PC-3 (cell line): ENCODE measurements at regions not wholly inside any gene's neighbourhood (a gene's known extent, or its start where the extent isn't known, plus 50 kb on each side); places are given as distances from the start of the nearest gene placed in this dataset.

Experiments
- EZH2phosphoT487 ChIP-seq: fragments of 300-600 bp; sonication (generic); IDR thresholded peaks from 2 replicates; pipeline ENCODE4 v1.6.1; 2018; ENCODE audit warnings: mild to moderate bottlenecking, antibody characterized with exemption, low read length, borderline replicate concordance
- TF ChIP-seq, protein P1 (sequence below): fragments of 300-600 bp; sonication (generic); conservative IDR thresholded peaks from 2 replicates; pipeline ENCODE4 v1.5.1; 2017; ENCODE audit warnings: antibody characterized with exemption, low read depth, mild to moderate bottlenecking, low read length

GRCh38 chr4:8721621-8722020 is 129.1 kb downstream of the CPZ start:
- TF ChIP-seq, protein P1, sequence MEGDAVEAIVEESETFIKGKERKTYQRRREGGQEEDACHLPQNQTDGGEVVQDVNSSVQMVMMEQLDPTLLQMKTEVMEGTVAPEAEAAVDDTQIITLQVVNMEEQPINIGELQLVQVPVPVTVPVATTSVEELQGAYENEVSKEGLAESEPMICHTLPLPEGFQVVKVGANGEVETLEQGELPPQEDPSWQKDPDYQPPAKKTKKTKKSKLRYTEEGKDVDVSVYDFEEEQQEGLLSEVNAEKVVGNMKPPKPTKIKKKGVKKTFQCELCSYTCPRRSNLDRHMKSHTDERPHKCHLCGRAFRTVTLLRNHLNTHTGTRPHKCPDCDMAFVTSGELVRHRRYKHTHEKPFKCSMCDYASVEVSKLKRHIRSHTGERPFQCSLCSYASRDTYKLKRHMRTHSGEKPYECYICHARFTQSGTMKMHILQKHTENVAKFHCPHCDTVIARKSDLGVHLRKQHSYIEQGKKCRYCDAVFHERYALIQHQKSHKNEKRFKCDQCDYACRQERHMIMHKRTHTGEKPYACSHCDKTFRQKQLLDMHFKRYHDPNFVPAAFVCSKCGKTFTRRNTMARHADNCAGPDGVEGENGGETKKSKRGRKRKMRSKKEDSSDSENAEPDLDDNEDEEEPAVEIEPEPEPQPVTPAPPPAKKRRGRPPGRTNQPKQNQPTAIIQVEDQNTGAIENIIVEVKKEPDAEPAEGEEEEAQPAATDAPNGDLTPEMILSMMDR, result no peak
- TF ChIP-seq EZH2phosphoT487, result no peak
